GM19452 (cell line): ENCODE measurements at regions not wholly inside any gene's neighbourhood (a gene's known extent, or its start where the extent isn't known, plus 50 kb on each side); places are given as distances from the start of the nearest gene placed in this dataset.
"Not testable (repeated sequence)": the region's sequence is repeated elsewhere in the genome, so short reads cannot be mapped to it uniquely, and the experiment has no call there.

ENCODE experiments used
- ATAC-seq: cut with Tn5 transposase; IDR thresholded peaks from one replicate; pipeline ENCODE4 v1.9.1; 2021; ENCODE audit not compliant: unreplicated experiment

- no peak for ATAC-seq
Observed at GRCh38 chr2:126952216-126952615, 53.5 kb downstream of the TEX51 start.

- no peak for ATAC-seq
Observed at GRCh38 chr2:126953483-126953882, 54.8 kb downstream of the TEX51 start.

- ATAC-seq = no peak
Observed at GRCh38 chr2:126954831-126955230, 56.1 kb downstream of the TEX51 start.

DNA sequence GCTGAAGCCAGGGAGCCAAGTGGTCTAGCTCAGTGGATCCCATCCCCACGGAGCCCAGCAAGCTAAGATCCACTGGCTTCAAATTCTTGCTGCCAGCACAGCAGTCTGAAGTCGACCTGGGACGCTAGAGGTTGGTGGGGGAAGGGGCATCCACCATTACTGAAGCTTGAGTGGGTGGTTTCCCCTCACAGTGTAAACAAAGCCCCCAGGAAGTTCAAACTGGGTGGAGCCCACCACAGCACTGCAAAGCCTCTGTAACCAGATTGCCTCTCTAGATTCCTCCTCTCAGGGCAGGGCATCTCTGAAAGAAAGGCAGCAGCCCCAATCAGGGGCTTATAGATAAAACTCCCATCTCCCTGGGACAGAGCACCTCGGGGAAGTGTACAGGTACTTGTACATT lies 58.1 kb downstream of the TEX51 start:
- ATAC-seq = not testable (repeated sequence)

DNA sequence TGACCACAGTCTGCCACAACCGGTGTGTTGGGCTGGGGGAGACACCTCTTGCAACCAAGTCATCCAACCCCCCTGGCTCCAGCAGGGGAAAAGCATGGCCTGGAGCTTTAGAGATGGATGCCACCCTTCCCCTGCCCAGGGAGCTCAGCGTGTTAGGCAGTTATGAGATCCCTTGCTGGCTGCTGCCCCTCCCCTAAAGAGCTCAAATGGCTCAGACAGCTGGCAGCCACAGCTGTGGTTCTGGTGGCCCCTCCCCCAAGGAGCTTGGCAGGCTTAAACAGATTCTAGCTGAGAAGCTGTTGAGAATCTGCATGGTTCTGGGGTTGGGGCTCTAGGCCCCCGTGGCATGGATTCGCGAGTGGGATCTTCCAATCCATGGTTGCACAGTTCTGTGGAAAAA lies 64.7 kb downstream of the TEX51 start:
- no peak for ATAC-seq

- ATAC-seq = no peak
Observed at GRCh38 chr2:126966601-126967000, 67.9 kb downstream of the TEX51 start.

- no peak for ATAC-seq
Observed at GRCh38 chr2:126970583-126970982, 71.9 kb downstream of the TEX51 start.

- no peak for ATAC-seq
Observed at GRCh38 chr2:126971162-126971480, 72.4 kb downstream of the TEX51 start.

- ATAC-seq = peak; percentile 90
Observed at GRCh38 chr2:126971481-126972278, 73.0 kb downstream of the TEX51 start.

DNA sequence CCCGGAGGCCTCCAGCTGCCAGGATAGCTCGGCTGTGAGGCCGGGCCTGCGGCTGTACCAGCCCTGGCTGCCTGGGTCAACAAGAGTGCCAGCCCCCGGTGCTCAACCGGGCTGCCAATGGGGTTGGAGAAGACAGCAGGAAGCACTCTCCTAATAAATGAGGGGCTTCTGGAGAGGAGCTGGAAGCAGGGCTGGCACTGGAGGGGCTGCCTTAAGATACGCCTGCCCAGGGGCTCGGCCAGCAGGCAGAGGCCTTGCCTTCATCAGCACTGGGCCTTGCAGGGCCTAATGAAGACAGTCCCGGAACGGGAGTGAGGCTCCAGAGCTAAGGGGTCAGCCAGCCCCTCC lies 73.6 kb downstream of the TEX51 start:
- peak; percentile 29 for ATAC-seq

GRCh38 chr2:126973745-126974144 lies 75.1 kb downstream of the TEX51 start:
- no peak for ATAC-seq

GRCh38 chr2:126975671-126976655 lies 77.3 kb downstream of the TEX51 start:
- ATAC-seq = no peak

DNA sequence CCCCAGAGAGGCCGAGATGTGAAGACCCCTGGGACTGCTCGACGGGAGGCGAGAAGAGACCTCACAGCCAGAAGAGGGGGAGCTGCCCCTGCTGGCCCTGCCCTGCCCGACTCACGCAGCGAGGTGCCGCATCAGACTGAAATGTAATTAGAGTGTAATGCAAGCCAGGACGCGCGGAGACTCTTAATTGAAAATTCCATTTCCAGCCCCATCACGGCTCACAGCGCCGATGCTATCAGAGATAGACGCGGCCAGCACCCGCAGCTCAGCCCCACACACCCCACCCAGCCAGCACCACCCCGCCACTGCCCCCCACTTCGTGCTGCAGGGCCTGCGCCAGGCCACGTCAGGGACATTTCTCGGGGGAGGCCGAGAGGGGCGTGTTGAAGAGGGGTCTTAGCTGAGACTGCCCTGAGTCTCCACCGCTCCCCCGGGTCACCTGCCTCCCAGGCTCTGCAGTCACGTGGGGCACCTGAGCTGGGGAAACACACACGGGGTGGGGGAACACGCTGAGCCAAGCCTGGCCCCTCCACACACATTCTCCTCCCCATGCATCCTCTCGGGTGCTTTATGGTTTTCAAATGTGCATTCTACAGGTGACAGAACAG lies 78.1 kb downstream of the TEX51 start:
- no peak for ATAC-seq

DNA sequence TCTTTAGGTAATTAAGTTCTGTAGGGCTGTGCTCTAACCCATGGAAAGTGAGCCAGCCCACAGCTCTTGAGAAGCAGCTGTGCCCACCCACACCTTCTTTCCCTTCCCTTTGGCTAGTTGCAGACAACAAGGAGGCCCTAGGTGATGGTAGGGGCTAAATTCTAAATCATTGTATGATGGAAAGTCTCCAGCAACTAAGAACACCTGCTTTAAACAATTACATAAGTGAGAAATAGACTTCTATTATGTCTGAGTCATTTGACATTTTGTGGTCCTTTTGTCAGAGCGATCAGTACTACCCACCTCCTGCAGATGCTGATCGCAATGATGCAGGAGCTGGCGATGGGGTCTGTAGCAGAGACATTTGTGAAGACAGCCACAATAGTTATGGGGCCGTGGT lies 79.6 kb downstream of the TEX51 start:
- ATAC-seq = no peak

GRCh38 chr2:126979039-126980003 lies 80.6 kb downstream of the TEX51 start:
- no peak for ATAC-seq

- no peak for ATAC-seq
Observed at GRCh38 chr2:126981476-126981875, 82.8 kb downstream of the TEX51 start.

GRCh38 chr2:126982935-126983334 lies 84.2 kb downstream of the TEX51 start:
- no peak for ATAC-seq

GRCh38 chr2:126986631-126987187 lies 88.0 kb downstream of the TEX51 start:
- no peak for ATAC-seq

DNA sequence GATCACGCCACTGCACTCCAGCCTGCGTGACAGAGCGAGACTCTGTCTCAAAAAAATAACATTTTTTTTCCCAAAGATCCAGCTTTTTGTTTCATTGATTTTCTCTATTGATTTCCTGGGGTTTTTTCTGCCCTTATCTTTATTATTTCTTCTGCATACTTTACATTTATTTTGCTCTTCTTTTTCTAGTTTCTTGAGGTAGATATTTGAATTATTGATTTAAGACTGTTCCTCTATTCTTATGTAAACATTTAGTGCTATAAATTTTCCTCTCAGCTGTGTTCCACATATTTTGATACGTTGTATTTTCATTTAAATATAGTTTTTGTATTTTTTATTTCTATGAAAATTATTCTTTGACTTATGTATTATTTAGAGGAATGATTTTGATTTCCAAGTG lies 89.8 kb downstream of the TEX51 start:
- no peak for ATAC-seq

GRCh38 chr2:126989064-126989463 lies 90.4 kb downstream of the TEX51 start:
- not testable (repeated sequence) for ATAC-seq
